Thoracic aorta (tissue), 2 donors: ENCODE measurements at regions not wholly inside any gene's neighbourhood (a gene's known extent, or its start where the extent isn't known, plus 50 kb on each side); places are given as distances from the start of the nearest gene placed in this dataset.
A peak's percentile ranks its signal among the peaks of the same experiment; 100 is the strongest.

Experiments used
- ATAC-seq: fragments of 150-250 bp; one replicate; pipeline ENCODE4 v1.8.0; 2017; ENCODE audit warnings: low read depth; ENCODE audit not compliant: insufficient number of reproducible peaks, low FRiP score
- DNase-seq: peaks from one replicate; pipeline ENCODE4 v3.0.0-alpha.2; 2020; ENCODE audit warnings: low spot score
- H3K27ac ChIP-seq, 2 donors: fragments of 200-600 bp; sonication (generic); 1 replicate in 1 of 2; 2 replicates in 1 of 2; pipeline ENCODE4 v1.5.1; 2016; ENCODE audit warnings: mild to moderate bottlenecking in 2 of 2, moderate library complexity in 2 of 2
- H3K27me3 ChIP-seq: fragments of 200-600 bp; sonication (generic); replicated peaks from 2 replicates; pipeline ENCODE4 v1.6.0; 2016; ENCODE audit warnings: mild to moderate bottlenecking; ENCODE audit not compliant: insufficient read depth
- H3K36me3 ChIP-seq: fragments of 200-600 bp; sonication (generic); one replicate; pipeline ENCODE4 v1.5.1; 2016
- H3K4me1 ChIP-seq, 2 donors: fragments of 200-600 bp; sonication (generic); 1 replicate in 1 of 2; 2 replicates in 1 of 2; pipeline versions ENCODE4 v1.5.1 to v1.6.0; 2016; ENCODE audit warnings: low read depth in 2 of 2, mild to moderate bottlenecking in 1 of 2; ENCODE audit not compliant: control insufficient read depth in 1 of 2
- H3K4me3 ChIP-seq: fragments of 200-600 bp; sonication (generic); 2 replicates; pipeline ENCODE4 v1.5.1; 2016; ENCODE audit warnings: mild to moderate bottlenecking
- H3K9me3 ChIP-seq: fragments of 200-600 bp; sonication (generic); 2 replicates; pipeline ENCODE4 v1.5.1; 2016
- CTCF ChIP-seq: fragments of 200-600 bp; sonication (generic); IDR thresholded peaks from one replicate; pipeline ENCODE4 v1.5.1; 2019; ENCODE audit warnings: antibody characterized with exemption

- no peak for ATAC-seq
- H3K27me3 ChIP-seq: no peaks in the 10 kb centered on the region
- no peak overlapping the region for H3K4me3 ChIP-seq
- no peak for DNase-seq
- no peaks in the 10 kb centered on the region for H3K9me3 ChIP-seq
- H3K36me3 ChIP-seq: no peaks in the 10 kb centered on the region
- peak overlapping the region; percentile 64 to 73 for H3K27ac ChIP-seq
- H3K4me1 ChIP-seq: peaks cover 21 to 58% of the 10 kb centered on the region in 2 donors
- no peak for TF ChIP-seq CTCF
These were observed 58.3 kb upstream of the DTNA start for GRCh38 chr18:34651586-34652369.

- H3K4me1 ChIP-seq: peaks cover 25 to 59% of the 10 kb centered on the region in 2 donors
- H3K36me3 ChIP-seq: no peaks in the 10 kb centered on the region
- ATAC-seq (no peak), DNase-seq (no peak)
- no peaks in the 10 kb centered on the region for H3K9me3 ChIP-seq
- H3K27me3 ChIP-seq: no peaks in the 10 kb centered on the region
- no peak overlapping the region for H3K27ac ChIP-seq
- no peak for TF ChIP-seq CTCF
- no peak overlapping the region for H3K4me3 ChIP-seq
These were observed 55.0 kb upstream of the DTNA start for GRCh38 chr18:34655131-34655530.

GRCh38 chr18:34657860-34658500 is 52.1 kb upstream of the DTNA start:
- H3K27ac ChIP-seq: peak overlapping the region in 1 of 2 donors; percentile 90
- no peak for DNase-seq
- no peak overlapping the region for H3K4me3 ChIP-seq
- ATAC-seq: no peak
- H3K36me3 ChIP-seq: no peaks in the 10 kb centered on the region
- H3K9me3 ChIP-seq: no peaks in the 10 kb centered on the region
- peaks cover 20 to 54% of the 10 kb centered on the region in 2 donors for H3K4me1 ChIP-seq
- no peak for TF ChIP-seq CTCF
- H3K27me3 ChIP-seq: no peaks in the 10 kb centered on the region

- Histone ChIP-seq H3K4me3 (peak overlapping the region; percentile 20), H3K36me3 (no peaks in the 10 kb centered on the region), H3K4me1 (peaks cover 20 to 49% of the 10 kb centered on the region in 2 donors), H3K27ac (peak overlapping the region; percentile 81 to 90), H3K27me3 (no peaks in the 10 kb centered on the region), H3K9me3 (no peaks in the 10 kb centered on the region)
- TF ChIP-seq CTCF: no peak
- peak; percentile 83 for DNase-seq
- peak; percentile 100 for ATAC-seq
These were observed 50.2 kb upstream of the DTNA start for GRCh38 chr18:34659579-34660517.
